ENCODE measurements at regions not wholly inside any gene's neighbourhood (a gene's known extent, or its start where the extent isn't known, plus 50 kb on each side); places are given as distances from the start of the nearest gene placed in this dataset.

GRCh38 chr15:79169526-79170133, 79.0 kb upstream of the RASGRF1 start:
- TF ChIP-seq MYC (IDR thresholded peaks at IDR 0.05; ENCODE audit: low read depth, low read length) (no peak), POLR2A (IDR thresholded peaks at IDR 0.05; ENCODE audit: extremely low read depth, insufficient read length) (no peak), CTCF (IDR thresholded peaks at IDR 0.05; ENCODE audit: low read depth, low read length) (no peak)

Data from NB4 (cell line).